ENCODE measurements at regions not wholly inside any gene's neighbourhood (a gene's known extent, or its start where the extent isn't known, plus 50 kb on each side); places are given as distances from the start of the nearest gene placed in this dataset.
"Not testable (repeated sequence)": the region's sequence is repeated elsewhere in the genome, so short reads cannot be mapped to it uniquely, and the experiment has no call there.

DNA sequence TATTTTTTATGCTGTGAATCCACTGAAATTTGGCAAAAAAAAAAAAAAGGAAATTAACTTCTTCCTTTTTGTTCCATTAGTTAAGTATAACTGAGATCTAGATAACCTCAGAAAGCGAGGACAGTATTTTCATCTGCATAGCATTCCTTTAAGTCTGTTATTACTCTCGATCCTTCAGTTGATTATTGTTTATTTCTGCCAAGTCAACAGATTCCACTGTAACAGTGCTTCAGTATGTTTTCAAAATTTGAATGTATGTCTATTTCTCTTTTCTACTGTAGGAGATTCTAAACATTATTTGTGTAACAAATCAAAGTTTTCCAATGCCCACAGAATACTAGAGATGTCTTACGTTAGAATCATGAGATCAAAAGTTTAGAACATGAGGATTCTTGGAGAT lies 133.1 kb upstream of the RGPD4 start:
- DNase-seq, result no peak
- no peak for ATAC-seq (ENCODE audit: poor library complexity)
- intact Hi-C loops (cut with DNase I), result no loop called here

DNA sequence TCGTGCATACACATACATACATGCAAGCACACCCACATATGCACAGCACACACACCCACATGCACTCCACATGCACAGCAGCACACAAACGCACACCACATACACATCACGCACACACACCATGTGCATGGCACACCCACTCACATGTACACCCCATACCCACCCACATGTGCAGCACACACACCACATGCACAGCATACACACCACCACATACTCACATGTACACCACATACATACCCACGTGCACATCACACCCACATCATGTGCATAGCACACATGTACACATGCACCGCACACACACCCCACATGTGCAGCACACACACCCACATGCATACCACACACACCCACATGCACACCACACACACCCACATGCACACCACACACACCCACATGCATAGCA lies 132.0 kb upstream of the RGPD4 start:
- ATAC-seq (ENCODE audit: poor library complexity) (no peak), DNase-seq (no peak)
- intact Hi-C loops (cut with DNase I), result no loop called here

DNA sequence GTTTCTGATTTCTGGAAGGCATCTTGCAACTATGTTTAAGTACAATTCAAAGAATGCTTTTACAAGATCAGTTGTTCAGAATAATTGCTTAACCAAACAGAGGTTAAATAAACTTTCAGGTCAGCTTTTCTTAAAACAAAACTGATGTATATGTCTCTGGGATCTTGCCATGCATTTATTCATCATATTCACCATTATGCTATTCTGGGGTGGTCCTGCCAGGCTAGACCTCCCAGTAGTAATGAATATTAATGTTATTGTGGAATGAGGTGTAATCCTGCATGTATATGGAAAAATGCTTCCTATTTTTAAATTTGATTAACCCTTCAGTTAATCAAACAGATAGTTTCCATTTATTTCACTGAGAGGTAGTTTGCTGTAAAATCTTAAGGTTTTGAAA lies 129.3 kb upstream of the RGPD4 start:
- no peak for DNase-seq
- no peak for ATAC-seq (ENCODE audit: poor library complexity)
- intact Hi-C loops (cut with DNase I), result no loop called here

DNA sequence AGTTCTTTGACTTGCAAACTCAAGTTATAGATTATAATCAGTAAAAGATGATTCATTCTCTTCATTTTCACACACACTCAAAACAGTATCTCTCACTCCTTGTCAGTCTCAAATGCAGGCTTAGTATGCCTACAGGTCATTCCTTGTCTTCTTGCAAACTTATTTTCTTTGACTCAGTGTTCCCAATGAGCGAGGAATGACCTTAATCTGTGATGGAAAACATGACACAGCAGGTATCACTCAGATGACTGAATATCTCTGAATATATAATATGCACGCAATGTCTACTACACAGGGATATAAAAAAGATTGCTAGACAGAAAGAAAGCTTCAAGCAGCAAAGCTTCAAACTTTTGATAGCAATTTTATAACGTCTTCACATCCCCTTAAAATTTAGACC lies 127.8 kb upstream of the RGPD4 start:
- DNase-seq (no peak), ATAC-seq (ENCODE audit: poor library complexity) (no peak)
- intact Hi-C loops (cut with DNase I), result no loop called here

DNA sequence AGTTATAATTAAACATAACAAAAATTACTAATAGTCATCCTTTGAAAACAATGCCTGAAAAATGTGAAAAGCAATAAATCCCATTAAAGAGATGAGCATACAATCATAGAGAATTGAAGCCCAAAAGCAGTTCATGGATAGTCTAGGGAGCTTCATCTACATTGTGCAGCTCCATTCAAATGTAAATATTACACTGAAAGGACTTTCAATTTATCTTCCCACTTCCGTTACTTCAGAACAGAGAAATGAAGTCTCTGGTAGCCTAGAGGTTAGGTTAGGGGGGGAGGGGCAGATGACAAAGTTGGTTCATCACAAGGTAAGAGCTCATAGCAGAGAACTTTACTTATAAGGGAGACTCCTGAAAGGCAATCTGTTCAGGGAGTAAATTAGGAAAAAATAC lies 126.6 kb upstream of the RGPD4 start:
- intact Hi-C loops (cut with DNase I), result no loop called here
- DNase-seq (no peak), ATAC-seq (ENCODE audit: poor library complexity) (no peak)

DNA sequence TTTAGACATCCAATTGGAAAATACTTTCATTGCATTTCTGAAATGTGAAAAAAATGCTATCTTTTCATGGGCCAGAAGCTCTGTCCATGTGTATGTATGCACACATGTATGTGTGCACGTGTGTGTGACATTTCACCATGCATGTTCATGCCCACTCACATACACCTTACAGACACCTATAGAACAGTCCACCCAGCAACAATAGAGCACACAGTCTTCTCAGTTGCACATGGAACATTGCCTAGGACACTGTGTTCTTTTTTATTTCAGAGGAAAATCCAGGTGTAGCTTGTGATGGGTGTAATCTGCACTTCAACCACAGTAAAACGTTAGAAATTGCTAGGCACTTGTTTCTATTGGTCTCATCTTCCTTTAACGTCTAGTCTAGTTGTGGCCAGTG lies 114.8 kb upstream of the RGPD4 start:
- ATAC-seq (ENCODE audit: poor library complexity) (no peak), DNase-seq (no peak)
- intact Hi-C loops (cut with DNase I), result no loop called here

DNA sequence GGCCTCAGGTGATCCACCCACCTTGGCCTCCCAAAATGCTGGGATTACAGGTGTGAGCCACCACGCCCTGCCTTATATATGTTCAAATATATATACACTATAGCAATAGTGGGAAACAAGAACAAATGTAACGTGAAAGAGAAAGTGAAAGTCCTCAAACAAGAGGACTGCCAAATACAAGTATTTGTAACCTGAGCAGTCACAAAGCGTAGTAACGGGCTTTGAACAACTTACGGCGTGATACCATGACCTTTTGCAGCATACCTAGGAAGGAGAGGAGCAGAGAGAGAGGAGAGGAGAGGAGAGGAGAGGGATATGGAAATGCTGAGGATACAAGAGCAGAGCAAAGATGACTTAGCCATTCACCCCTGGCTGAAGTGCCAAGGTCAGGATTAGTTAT lies 113.8 kb upstream of the RGPD4 start:
- ATAC-seq (ENCODE audit: poor library complexity) (no peak), DNase-seq (no peak)
- intact Hi-C loops (cut with DNase I), result no loop called here

DNA sequence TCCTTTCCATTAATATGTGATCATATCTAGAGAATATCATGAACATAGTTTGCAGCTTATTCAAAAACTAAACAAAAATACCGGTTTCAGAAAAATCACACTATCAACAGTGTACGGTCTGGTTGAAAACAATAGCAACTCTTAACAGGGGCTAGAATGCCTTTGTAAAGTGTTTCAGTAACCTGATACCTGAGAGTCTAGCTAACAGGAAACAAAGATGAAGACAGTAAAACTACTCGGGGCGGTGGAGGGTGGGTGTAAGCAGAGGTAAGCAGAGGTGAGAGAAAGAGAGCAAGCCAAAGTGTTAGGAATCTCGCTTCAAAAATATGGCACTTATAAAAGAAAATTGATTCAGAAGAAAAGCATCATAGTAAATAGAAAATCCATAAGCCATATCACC lies 109.0 kb upstream of the RGPD4 start:
- no peak for DNase-seq
- intact Hi-C loops (cut with DNase I), result no loop called here
- ATAC-seq (ENCODE audit: poor library complexity), result no peak

DNA sequence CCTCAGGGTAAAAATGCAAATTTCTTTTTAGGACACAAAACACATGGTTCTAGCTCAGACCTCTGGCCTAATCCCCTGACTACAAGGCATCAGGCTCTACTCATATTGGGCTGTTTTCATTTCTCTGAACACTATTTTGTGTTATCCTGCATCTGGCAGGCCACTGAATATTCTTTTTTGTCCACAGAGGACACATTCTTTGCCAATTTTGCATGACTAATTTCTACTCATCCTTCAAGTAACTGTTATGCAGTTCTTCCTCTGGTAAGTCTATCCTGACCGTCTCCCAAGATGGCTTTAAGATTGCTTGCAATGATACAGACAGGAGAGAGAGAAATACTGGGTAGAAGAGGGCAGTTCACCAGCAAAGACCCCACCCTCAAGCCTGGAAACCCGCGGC lies 107.6 kb upstream of the RGPD4 start:
- ATAC-seq (ENCODE audit: poor library complexity) (no peak), DNase-seq (no peak)
- intact Hi-C loops (cut with DNase I), result no loop called here

DNA sequence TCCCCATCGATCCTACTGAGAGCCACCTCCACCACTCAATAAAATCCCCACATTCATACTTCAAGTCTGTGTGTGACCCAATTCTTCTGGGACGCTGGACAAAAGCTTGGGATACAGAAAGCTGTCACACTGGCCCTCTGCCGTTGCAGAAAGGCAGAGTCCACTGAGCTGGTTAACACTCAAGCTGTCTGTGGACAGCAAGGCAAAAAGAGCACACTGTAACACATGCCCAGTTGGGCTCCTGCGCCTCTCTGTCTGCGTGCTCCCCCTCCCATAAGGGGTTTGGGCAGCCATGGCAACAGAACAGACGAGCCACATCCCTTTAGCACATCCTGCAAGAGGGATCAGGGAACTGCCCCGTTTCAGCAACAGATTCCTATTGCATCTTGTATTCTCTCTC lies 106.9 kb upstream of the RGPD4 start:
- intact Hi-C loops (cut with DNase I), result no loop called here
- ATAC-seq (ENCODE audit: poor library complexity) (no peak), DNase-seq (no peak)

DNA sequence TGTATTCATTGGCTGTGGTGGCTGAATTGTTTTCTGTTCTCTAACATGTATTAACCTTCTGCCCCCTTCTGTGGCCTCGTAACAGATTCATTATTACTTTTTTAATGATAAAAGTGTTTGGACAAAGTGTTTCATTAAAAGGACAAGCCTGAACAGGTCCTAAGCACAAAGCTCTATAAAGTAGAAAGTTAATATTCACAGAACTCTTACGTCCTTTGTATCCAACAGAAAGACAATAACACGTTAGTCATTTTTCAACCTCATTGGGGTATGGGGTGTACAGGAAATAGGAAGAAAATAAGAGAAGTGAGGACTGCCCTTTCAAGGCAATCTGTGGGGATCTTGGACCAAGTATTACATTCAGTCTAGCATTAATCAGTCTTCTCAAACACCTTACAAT lies 105.5 kb upstream of the RGPD4 start:
- intact Hi-C loops (cut with DNase I), result no loop called here
- no peak for ATAC-seq (ENCODE audit: poor library complexity)
- no peak for DNase-seq

DNA sequence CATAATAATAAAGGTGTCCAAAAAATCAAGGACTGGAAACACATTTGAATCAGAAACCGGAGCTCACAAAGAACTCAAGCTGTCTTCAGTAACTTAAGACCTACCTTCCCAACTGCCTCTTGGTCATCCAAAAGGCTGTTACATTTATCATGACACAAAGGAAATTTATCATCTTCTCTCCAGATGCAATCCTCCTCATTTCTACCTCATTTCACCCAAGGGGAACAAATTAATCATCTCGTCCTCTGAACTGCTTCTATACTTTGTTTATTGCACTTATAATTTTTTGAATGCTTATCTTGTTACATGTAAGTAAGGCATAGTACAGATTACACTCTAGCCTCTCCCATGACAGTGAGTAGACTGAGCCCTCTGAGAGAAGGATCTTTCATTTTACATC lies 105.1 kb upstream of the RGPD4 start:
- no peak for DNase-seq
- no peak for ATAC-seq (ENCODE audit: poor library complexity)
- intact Hi-C loops (cut with DNase I), result no loop called here

DNA sequence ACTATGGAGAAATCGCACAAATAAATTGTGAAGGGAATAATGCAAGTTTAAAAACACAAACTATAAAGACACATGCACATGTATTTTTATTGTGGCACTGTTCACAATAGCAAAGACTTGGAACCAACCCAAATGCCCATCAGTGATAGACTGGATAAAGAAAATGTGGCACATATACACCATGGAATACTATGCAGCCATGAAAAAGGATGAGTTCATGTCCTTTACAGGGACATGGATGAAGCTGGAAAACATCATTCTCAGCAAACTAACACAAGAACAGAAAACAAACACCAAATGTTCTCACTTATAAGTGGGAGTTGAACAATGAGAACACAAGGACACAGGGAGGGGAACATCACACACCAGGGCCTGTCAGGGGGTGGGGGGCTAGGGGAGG lies 100.9 kb upstream of the RGPD4 start:
- DNase-seq; ATAC-seq (ENCODE audit: poor library complexity); intact Hi-C loops (cut with DNase I): not testable (repeated sequence)

DNA sequence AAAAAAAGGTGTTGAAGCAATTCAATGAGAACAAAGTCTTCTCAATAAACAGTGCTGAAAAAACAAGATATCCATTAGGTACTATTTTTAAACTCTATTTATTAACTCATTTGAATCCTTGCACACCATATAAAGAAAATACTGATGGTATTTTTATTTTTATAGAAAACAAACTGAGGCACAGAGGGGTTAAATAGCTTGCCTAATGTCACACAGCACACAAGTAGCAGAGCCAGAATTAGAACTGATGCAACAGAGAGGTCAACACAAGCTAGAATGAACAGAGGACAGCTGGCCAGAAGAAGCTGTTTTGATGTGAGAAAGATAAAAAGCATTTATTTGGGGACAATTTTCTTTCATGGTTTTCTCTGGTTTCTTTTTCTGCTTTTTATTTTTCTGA lies 99.4 kb upstream of the RGPD4 start:
- intact Hi-C loops (cut with DNase I), result no loop called here
- no peak for DNase-seq
- ATAC-seq (ENCODE audit: poor library complexity), result no peak

DNA sequence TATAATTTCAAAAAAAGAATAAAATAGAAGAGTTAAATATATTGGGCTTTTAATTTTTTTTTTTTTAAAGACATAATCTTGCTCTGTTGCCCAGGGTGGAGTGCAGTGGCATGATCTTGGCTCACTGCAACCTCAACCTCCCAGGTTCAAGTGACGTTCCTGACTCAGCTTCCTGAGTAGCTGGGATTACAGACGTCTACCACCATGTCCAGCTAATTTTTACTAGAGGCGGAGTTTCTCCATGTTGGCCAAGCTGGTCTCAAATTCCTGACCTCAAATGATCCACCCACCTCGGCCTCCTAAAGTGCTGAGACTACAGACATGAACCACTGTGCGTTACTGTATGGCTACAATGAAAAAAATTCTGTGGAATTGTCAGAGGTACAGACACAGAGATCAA lies 98.1 kb upstream of the RGPD4 start:
- intact Hi-C loops (cut with DNase I), result no loop called here
- DNase-seq (no peak), ATAC-seq (ENCODE audit: poor library complexity) (no peak)

DNA sequence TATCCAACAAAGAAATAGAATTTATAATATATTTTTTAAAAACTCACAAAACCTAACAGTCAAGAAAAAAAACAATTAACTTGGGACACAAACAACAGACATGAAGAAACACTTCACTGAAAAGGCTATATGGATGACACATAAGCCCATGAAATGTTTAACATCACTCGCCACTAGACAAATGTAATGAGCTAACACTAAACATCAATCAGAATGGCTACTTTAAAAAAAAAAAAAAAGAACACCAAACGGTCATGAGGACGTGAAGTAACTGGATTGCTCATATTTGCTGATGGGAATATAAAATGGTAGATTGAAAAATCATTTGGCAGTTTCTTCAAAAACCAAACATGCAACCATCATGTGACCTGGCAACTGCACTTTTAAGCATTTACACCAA lies 97.3 kb upstream of the RGPD4 start:
- intact Hi-C loops (cut with DNase I), result no loop called here
- ATAC-seq (ENCODE audit: poor library complexity), result no peak
- DNase-seq, result no peak

DNA sequence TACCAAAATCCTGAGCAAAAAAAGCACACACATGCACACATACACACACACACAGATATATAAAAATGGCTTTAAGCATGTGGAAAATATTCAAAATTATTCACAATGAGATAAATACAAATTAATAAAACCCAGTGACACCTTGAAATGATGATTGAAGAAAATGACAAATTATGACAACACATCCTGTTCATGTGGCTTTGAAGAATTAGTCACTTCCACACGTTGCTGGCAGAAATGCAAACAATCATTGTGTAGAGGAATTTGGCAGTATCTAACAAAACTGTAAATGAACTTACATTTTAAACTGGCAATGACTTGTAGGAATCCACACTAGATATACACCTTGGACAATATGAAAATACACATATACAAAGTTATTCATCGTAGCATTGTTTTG lies 95.8 kb upstream of the RGPD4 start:
- DNase-seq, result no peak
- intact Hi-C loops (cut with DNase I), result no loop called here
- ATAC-seq (ENCODE audit: poor library complexity), result no peak

DNA sequence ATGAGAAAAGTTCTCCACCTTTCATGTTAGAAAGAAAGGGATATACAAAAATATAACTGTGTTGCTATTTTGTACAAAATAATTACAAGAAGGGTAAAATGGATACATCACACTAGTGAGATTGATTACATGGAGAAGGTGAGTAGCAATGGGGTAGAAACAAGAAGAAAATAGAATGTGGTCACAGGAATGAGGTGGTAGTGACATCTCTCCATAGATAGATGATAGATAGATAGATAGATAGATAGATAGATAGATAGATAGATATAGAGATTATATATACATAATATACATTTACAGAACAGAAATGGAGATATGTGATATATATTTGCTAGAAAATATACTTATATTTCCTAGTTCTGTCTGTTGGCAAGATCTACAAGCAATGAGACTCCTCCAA lies 95.3 kb upstream of the RGPD4 start:
- ATAC-seq (ENCODE audit: poor library complexity), result no peak
- intact Hi-C loops (cut with DNase I), result no loop called here
- DNase-seq, result no peak

DNA sequence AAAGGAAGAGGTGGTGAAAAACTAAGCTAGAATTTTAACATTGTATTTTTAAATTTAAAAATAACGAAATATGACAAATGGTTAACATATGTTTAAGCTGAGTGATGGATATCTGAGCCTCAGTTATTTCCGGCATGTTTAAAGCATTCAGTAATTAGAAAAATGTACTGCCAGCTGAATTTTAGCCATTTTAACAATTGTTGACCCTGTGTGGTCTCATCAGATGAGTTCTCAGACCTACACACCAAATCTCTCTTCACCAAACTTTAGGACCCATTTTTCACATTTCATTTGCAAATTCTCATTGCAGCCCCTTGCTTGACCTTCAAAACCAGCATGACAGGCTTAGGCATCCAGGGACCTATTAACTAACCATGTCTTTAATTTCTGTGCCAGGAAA lies 91.5 kb upstream of the RGPD4 start:
- ATAC-seq (ENCODE audit: poor library complexity) (no peak), DNase-seq (no peak)
- intact Hi-C loops (cut with DNase I), result no loop called here

DNA sequence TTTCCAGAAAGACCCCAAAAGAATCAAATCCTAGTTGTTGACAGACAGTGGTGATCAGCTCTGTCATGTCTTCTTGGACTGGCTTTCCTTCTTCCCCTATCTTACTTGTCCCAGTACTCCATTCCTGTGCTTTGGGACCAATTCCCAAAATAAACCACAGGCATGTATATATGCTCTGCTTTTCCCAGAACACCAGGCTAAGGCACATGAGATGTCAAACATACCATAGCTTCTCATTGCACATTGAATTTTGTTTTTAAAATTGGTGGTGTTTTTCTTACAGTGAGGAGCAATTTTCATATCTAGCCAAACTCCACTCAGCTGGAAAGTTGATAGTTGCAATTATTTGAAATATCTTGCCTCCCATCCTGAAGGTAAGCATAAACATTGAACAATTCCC lies 88.9 kb upstream of the RGPD4 start:
- intact Hi-C loops (cut with DNase I), result no loop called here
- DNase-seq (no peak), ATAC-seq (ENCODE audit: poor library complexity) (no peak)

DNA sequence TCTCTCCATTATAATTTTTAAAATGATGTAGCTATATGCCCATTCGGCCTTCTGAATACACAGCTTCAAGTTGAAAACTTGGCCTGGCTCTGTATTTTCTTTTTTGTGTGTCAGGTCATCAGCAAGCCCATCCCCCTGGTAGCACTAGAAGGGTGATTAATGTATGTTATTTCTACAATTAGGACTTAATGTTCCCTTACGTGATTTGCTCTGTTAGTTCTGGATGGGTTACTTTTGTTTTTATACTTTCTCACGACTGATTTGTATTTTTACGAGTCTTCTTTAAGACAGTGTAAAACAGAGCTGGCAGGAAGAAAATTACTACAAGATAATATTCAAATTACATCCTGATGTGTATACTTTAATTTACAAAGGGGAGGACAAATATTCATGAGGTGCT lies 88.4 kb upstream of the RGPD4 start:
- intact Hi-C loops (cut with DNase I), result no loop called here
- DNase-seq, result no peak
- no peak for ATAC-seq (ENCODE audit: poor library complexity)

DNA sequence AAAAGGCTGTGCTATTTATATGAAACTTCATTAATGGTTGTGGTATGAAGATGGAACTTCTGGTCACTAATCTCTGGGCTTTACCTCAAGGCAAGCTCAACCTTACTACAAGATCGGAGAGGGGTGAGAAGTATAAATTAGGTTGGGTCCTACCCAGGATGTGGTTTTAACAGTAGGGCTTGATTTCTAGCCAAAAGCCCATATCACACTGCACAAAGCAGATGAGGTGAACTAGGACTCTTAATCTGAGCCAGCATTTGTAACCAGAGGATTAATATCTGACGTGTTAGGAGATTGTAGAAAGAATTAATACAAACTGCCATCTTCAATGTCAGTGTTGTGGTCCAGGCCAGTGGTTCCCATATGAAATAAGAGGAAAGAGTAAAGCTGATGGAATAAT lies 86.4 kb upstream of the RGPD4 start:
- no peak for ATAC-seq (ENCODE audit: poor library complexity)
- no peak for DNase-seq
- intact Hi-C loops (cut with DNase I), result no loop called here
